ENCODE measurements at regions not wholly inside any gene's neighbourhood (a gene's known extent, or its start where the extent isn't known, plus 50 kb on each side); places are given as distances from the start of the nearest gene placed in this dataset.
A peak's percentile ranks its signal among the peaks of the same experiment; 100 is the strongest.

DNA sequence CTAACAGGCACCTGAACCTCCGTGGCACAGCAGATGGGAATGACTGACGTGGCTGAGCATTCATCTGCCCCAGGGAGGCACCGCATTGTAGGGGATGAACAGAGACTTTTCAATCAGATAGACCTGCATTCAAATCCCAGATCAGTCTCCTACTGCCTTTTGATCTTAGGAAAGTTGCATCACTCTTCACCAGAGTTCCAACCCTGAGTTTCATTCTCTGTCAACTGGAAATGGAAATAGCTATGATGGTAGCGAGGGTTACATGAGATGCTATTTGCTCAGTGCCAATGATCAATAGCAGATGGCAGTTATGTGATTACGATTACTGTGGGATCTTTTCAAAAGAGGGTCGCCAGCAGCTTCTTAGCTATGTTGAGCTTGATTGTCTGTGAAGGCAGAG is 189.3 kb upstream of the RFC3 start:
- DNase-seq (ENCODE audit: low read depth) = no peak

DNA sequence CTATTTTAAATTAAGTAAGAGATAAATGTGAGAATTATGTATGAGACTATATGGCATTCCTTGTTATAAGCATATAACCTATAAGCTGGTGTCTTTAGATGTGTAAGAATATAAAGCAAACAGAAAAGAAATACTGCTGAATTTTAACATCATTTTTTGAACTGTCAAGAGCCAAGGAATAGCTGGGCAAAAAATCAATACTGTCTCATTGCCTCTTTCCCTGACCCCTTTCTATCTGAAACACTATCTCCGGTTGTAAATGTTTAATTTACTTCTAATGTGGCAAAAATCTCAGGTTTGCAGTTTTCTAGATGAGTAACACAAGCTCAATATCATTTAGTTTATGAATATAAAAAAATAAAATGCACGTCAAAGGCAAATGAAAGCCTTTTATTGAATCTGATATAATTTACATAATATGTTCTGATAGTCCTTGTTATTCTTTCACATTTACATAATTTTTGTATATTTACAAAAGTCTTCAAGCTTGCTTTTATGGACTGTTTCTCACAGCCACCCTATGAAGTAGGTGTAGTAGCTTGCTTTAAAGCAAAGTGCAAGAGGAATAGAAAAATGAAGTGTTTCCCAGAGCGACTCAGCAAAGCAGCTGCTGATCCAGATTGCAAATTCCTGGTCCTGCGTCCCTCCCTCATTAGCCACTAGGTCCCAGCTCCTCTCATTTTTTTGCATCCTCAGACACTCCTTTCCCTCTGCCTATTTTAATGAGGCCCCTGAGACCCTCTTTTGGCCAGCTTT is 188.2 kb upstream of the RFC3 start:
- DNase-seq (ENCODE audit: low read depth) = no peak

DNA sequence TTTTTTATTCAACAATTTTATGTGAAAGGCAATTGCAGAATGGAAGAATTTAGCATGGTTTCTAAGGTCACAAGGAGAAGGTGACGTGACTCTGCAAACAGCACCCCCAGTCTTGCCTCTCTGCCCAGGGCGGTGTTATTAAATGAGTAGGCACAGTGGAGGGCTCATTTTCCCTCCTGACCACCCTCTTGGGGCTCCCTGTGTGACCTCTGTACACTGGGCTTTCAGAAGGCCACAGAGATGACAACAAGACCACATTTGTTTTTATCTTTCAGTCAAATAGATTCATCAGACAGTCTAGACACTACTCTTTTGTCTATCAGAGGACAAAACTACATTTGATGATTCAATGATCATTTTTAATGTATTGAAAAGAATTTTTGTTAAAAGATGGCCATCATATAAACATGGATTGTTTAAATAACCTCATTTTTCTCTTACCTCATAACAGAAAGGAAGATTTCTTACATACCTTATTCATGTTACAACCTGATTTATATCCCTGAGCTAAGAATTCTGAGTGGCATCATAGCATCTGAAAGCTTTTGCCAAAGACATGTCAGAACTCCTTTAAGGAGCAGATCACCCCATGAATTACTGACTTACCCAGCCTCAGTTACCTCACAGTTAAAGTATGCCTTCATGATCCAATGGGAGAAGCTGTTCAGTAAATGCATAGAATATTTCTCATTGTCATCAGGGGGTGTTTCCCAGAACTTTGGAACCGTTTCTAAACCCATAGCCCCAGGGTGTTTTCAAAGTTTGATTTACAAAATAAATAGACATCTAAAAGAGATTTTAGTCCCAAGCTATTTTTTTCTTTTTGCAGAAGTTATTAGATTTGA is 184.0 kb upstream of the RFC3 start:
- DNase-seq (ENCODE audit: low read depth) = no peak

DNA sequence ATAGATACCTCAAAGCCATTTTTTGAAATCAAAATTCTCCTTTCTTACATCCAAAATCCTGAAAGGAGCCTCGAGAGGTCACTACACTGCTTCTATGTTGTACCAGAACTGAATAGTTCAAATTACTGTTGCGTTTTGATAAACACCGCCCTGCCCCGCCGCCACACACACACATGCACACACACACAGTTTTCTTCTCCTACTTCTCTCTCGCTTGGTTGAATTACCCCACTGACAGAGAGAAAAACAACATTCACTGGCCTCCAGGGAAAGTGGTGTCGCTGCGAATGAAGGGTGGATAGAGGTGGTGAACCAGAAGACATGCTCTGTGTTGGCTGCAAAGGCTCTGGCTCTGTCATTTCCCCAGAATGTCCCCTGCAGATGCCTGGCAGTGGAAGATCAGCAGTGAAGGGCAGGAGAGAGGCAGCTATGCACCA is 183.4 kb upstream of the RFC3 start:
- no peak for DNase-seq (ENCODE audit: low read depth)

DNA sequence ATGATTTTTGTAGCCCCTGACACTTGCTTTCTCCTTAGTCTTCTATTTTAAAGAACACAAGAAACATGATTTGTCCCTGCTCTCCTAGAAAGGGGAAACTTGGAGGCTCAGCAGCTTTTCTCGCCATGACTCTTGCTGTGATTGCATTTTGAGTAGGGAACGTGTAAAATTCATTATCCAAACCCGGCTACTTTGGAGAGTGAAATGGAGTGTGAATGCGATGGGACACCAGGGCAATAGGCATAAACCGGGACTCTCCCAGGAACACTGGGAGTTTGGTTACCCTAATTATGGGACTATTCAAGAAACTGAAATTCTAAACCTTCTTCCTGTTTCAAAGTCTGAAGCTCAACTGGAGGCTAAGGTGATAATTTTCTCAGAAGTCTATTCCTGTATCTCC is 181.7 kb upstream of the RFC3 start:
- no peak for DNase-seq (ENCODE audit: low read depth)

DNA sequence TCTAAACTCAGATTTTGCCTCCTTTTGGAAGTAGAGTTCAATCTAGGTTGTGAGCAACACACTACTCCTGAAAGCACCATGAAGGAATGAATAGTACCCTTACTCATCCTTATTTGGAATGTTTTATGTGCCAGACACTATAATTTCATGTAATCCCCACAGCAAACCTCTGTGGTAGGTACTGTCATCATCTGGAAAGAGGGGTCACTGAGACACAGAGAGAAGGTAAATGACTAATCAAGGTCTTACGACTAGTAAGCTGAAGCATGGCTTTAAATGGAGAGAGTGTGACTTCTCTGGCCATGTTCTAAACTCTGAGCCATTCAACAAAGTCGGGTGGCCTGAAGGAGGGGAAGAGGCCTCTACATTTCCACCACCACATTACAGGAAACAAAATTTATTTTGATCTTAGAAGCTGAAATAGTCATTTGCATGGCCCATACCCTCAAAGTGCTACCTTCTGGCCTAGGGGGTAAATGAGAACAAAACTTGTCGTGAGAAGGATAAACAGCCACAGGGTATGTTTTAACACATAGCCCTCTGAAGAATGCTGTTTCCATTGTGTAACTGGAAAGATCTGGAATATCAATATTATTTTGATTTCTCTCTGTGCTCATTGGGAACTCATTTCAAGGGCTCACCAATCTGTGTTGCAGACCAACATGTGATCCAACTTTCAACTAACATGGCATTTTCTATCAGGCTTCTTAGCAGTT is 180.8 kb upstream of the RFC3 start:
- no peak for DNase-seq (ENCODE audit: low read depth)

DNA sequence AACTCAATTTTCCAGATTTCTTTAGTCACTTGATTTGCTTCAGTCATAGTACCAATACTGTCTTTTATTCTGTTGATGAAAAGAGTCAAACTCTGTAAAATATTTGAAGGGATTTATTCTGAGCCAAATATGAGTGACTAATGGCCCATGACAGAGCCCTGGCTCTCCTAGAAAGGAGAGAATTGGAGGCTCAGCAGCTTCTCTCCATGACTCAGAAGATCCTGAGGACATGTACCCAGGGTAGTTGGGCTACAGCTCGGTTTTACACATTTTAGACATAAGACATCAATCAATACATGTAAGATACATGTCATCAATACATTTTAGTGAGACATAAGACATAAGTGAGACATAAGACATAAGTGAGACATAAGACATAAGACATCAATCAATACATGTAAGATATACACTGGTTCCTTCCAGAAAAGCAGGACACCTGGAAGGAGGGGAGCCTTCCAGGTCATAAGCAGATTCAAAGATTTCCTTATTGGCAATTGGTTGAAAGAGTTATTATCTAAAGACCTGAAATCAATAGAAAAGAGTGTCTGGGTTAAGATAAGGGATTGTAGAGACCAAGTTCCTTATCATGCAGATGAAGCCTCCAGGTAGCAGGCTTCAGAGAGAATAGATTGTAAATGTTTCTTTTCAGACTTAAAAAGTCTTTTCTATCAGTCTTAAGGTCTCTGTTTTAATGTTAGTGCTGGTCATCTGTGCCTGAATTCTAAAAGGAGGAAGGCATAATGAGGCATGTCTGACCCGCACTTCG is 179.8 kb upstream of the RFC3 start:
- DNase-seq (ENCODE audit: low read depth) = peak; percentile 25

DNA sequence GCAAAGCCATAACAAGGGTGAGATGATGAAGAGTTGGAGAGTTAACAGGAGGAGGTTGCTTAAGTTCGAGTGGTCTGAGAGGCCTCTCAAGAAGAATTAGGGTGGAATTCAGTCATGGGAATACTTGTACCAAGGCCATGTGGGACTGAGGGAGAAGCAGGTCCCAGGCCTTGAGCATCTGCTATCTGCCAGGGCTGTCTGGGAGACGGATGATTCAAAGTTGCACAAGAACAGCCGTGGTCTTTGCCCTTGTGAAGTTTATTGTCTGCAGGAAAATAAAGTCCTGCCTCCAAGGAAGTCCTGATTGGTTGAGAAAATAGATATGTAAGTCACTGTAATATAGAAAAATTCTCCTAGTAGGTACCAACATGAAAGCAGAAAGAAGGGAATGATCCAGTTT is 178.8 kb upstream of the RFC3 start:
- DNase-seq (ENCODE audit: low read depth) = peak; percentile 95

DNA sequence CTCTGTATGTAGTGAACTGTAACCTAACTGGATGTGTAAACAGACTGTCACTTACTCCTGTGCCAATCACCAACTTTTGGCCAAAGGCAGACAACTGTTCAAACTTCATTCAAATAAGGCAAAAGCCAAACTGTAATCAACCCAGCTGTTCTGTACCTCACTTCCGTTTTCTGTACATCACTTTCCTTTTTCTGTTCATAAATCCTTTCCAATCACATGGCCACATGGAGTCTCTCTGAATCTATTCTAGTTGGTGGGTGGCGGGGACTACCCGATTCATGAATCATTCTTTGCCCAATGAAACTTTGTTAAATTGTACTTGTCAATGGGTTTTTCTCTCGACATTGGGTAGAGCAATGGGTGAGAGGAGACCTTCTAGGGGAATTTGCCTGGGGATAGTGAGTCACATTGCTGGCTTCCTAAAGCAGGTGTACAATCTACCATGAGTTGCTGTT is 178.3 kb upstream of the RFC3 start:
- no peak for DNase-seq (ENCODE audit: low read depth)

DNA sequence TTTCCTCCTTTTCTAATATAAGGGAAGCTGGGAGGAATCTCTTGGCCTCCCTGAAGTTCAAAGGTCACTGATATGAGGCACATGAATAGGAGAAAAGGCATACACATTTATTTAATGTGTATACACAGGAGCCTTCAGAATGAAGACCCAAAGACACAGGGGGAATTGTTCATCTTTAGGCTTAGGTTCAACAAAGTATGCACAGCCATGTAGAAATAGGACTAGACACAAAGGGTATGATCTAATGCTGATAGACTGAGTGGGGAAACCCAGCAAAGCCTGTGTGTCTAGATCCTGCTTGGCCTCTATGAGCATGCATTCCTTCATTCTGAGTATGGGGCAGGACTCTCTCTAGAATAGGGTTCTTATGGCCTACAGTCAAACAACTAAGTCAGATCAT is 177.1 kb upstream of the RFC3 start:
- no peak for DNase-seq (ENCODE audit: low read depth)

DNA sequence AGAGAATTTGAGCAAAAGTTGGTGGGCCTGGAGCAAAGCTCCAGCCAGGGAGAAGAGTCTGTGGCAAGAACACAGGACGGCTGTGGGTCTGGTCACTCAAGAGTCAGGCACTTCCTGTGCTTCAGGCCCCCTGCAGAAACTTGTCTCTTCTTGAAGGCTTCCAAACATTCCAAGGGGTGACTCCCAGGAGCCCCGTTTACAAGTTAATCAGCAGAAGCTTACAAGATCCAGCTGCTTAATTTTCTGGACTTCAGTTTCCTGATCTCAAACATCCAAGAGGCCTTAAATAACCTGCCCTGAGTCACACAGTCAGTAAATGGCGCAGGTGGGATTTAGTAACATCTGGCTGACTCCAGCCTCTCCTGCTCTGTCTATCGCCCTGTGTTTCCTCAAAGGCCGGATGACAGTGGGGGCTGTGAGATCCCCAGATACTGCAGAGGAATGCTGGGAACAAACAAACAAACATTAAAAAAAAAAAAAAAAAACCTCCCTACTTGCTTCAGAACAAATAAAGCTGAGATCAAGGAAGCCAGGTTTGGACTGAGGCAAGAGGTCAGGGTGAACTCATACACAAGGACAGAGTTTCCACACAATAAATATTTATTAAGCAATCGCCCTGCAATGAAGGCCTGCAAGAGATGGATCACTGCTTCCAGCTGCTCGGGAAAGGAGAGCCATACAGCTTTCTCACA is 175.4 kb upstream of the RFC3 start:
- DNase-seq (ENCODE audit: low read depth) = peak; percentile 70

DNA sequence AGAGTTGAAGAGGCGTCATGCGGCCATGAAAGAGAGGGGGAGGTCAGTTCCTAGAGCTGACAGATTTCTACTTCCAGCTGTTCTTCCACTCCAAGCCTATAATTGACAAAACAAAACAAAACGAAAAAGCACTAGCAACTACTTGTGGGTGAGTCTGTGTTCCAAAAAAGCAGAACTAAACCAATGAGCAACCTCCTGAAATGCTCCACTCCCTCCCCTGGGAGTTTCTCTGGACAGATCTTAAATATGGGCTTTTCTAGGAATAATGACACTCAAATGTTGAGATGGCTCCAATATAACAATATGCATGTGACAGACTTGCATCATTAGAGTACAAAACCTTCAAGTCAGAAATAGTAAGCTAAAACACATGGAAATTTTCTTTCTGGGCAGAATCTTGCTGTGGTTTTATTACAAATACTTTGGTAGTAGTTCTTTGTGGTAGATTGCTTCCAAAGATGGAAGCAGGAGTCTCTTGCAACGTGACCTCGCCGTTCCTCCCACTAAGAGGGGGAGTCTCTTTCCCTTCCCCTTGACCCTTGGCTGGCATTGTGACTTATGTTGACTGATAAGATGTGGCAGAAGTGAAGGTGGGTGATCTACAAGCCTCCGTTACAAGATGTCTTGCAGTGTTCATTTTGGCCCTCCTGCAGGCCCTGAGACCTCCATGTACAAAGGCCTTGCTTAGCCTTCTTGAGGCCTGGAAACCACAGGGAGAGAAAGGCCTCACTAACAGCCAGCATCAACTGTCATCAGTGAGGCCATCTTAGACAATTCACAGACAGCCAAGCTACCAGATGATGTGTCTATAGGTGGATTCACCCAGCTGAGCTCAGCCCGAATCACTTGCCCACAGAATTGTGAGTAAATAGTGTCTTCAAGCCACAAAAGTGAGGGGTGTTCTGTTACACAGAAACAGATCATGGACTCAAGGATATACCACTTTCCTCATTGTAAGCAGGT is 173.1 kb upstream of the RFC3 start:
- peak; percentile 45 for DNase-seq (ENCODE audit: low read depth)

DNA sequence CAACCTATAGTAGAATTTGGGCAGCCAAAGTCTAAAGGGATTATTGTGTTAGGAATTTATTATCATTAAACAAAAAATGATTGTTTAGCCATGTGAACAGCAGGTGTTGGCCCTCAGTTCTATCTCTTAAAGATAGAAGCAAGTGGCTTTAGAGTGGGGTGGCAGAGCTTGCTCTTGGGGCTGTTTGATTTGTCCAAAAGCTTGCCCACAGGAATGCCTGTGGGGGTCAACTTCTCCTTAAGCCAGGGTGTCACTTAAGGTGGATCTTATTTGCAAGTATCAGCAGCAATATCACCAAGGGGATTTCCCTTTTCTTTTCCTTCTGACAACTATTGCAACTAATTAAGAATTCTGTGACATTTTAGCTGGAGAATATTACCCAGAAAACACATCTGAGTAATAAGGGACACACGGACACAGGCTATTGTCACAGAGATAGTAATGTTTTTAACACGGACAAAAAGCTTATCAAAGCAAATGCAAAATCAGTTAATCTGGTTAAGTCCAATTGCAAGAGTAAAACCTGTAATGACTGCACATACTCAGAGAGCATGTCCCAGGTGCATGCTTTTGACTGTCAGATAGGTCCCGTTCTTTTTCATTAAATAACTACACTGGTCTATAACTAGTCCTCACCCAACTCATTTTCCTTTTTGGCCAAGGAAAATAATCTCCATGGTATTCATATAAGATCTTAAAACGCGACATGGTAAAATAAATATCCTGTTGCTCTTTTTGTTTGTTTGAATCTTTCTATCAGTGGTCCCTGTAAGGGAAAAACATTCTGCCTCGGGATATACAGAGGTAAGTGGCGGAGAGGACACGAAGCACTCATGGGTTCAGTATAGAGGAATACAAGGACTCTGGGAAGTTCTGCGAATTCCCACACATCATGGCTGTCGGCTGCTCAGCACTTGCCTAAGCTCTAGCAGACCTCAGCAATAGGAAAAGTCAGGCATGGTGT is 172.1 kb upstream of the RFC3 start:
- no peak for DNase-seq (ENCODE audit: low read depth)

DNA sequence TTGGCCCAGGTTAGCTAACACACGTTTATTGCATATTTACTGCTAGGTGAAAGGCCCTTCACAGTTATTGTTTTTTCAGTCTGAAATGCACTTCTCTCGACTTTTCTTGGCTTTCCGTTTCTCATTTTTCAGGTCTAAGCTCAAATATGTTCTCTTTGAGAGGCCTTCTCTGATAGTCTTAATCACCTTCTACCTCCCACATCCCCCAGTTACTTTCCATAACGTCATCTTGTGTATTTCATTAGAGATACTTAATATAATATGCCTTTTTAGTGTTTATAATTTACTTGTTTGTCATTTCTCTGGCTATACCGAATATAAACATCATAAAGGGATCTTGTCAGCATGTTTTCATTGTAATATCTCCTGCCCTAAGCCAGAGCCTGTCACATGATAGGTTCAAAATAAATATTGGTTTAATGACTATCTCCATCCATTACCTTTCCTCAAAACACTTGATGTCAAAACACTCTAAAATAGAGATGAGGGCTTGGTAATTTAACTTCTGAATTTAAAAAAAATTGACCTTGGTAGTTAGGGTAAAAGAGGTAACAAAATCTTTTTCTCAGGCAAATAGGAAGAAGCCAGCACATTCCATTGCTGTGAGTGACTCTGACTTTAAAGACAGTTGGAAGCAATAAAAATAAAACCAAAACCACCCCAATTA is 168.6 kb upstream of the RFC3 start:
- peak; percentile 34 for DNase-seq (ENCODE audit: low read depth)

DNA sequence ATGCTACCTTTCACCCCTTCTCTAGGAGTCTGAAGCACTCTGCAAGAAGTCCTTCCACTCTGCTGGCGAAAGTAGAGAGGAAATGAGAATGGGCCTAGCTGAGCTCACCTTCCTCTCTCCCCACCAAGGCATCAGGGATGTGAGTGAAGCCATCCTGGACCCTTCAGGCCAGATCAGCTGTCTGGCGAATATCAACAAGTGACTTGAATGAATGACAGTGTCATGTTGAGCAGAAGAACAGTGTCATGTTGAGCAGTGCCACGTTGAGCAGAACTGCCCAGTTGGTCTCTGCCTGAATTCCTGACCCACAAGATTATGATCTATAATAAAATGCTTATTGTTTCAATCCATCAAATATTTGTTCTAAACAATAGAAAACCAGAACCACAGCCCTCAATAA is 166.2 kb upstream of the RFC3 start:
- no peak for DNase-seq (ENCODE audit: low read depth)

DNA sequence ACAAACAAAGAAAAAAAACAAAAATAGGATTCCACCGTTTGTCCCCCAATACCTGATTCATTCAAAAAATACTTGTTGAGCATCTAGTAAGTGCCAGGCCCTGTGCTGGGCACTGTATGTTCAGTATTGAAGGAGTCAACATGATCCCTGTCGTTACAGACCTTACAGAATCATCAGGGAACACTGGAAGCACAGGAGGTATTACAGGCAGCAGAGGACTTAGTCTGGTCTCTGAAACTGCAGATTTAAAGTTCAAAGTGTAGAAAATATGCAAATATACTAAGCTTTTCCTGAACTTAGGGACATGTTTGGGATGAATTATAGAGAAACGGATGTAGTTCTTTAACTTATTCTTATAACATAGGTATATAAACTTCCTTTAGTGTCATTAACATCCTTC is 160.7 kb upstream of the RFC3 start:
- no peak for DNase-seq (ENCODE audit: low read depth)

DNA sequence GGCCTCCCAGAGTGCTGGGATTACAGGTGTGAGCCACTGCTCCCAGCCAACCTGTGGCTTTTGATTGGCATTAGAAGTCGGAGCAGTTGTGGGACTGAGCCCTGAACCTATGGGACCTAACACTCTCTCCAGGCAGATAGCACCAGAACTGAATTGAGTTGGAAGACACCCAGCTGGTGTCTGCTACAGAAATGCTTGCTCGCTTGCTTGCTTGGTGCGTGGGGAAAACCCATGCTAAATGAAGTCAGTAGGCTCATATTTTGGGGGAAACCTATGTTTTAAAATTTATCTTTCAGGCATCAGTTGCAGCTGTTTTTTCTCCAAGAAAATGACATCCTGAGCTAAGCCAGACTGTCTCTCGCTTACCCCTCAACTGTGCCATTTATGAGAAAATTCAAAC is 158.5 kb upstream of the RFC3 start:
- no peak for DNase-seq (ENCODE audit: low read depth)

DNA sequence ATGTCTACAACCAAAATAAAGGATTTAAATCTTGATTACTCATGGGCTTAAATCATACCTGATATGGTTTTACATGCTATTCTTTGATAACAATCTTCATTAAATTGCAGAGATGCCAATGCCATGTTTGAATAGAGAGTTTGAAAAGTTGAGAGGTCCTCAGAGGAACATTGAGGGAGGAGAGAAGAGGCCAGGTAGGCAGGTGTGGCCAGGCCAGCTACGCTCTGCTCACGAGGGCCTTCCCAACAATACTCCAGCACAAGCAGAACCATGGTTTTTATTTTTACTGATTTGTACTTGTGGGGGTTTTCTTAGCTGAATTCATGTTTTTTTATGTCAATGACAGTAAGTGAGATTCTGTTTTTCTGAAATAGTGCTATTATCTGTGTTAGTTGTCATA is 158.1 kb upstream of the RFC3 start:
- DNase-seq (ENCODE audit: low read depth) = no peak

Measured in GM04504 (cell line).